PC-3 (cell line): ENCODE measurements at regions not wholly inside any gene's neighbourhood (a gene's known extent, or its start where the extent isn't known, plus 50 kb on each side); places are given as distances from the start of the nearest gene placed in this dataset.

Experiments
- ATAC-seq: fragments of 200-7000 bp; cut with Tn5 transposase; 2 replicates; pipeline ENCODE4 v1.9.1; 2020; ENCODE audit warnings: mild to moderate bottlenecking, moderate library complexity
- BruUV-seq: library from RNA; stranded (reverse); fragments of 400-500 nt; replicated peaks from 2 replicates; lab custom pipeline; 2021; lab: Mats Ljungman, UMichigan
- CTCF ChIA-PET: fragments of 300-600 bp; sonication (Branson Sonifier 250); formaldehyde crosslinking; loops from one replicate; lab custom pipeline; 2022; ENCODE audit warnings: antibody characterized with exemption; lab: Charles Lee
- POLR2A ChIA-PET: fragments of 300-600 bp; sonication (Branson Sonifier 250); formaldehyde crosslinking; loops from one replicate; lab custom pipeline; 2022; ENCODE audit warnings: antibody characterized with exemption; ENCODE audit not compliant: unreplicated experiment; lab: Charles Lee
- DNase-seq: peaks from one replicate; pipeline ENCODE4 v3.0.0-alpha.2; 2015
- H2AFZ ChIP-seq: fragments of 300-600 bp; sonication (generic); 2 replicates; pipeline ENCODE4 v1.6.0; 2016; ENCODE audit warnings: antibody characterized with exemption, low read length
- H3F3A ChIP-seq: fragments of 300-600 bp; sonication (generic); one replicate; pipeline ENCODE4 v1.6.0; 2017; ENCODE audit warnings: antibody characterized with exemption, low read length, control low read depth, mild to moderate bottlenecking; ENCODE audit not compliant: unreplicated experiment
- H3K27ac ChIP-seq: fragments of 300-600 bp; sonication (generic); 2 replicates; pipeline ENCODE4 v1.5.1; 2016; ENCODE audit warnings: mild to moderate bottlenecking, low read length
- H3K27me3 ChIP-seq: fragments of 300-600 bp; sonication (generic); 2 replicates; pipeline ENCODE4 v1.6.1; 2016; ENCODE audit warnings: low read length, mixed read lengths
- H3K36me3 ChIP-seq: fragments of 300-600 bp; sonication (generic); 2 replicates; pipeline ENCODE4 v1.6.1; 2016; ENCODE audit warnings: low read depth, mixed run types, low read length, mixed read lengths
- H3K4me1 ChIP-seq: fragments of 300-600 bp; sonication (generic); 2 replicates; pipeline ENCODE4 v1.5.1; 2016; ENCODE audit warnings: low read length; ENCODE audit not compliant: insufficient read depth
- H3K4me2 ChIP-seq: fragments of 300-600 bp; sonication (generic); 2 replicates; pipeline ENCODE4 v1.6.0; 2016; ENCODE audit warnings: low read length
- H3K4me3 ChIP-seq: fragments of 300-600 bp; sonication (generic); 2 replicates; pipeline ENCODE4 v1.5.1; 2016; ENCODE audit warnings: mild to moderate bottlenecking, low read length, mixed read lengths
- H3K79me2 ChIP-seq: fragments of 300-600 bp; sonication (generic); 2 replicates; pipeline ENCODE4 v1.6.1; 2017; ENCODE audit warnings: low read length, mixed read lengths
- H3K9ac ChIP-seq: fragments of 300-600 bp; sonication (generic); 2 replicates; pipeline ENCODE4 v1.6.0; 2016; ENCODE audit warnings: mild to moderate bottlenecking, low read length
- H3K9me2 ChIP-seq: fragments of 300-600 bp; sonication (generic); replicated peaks from 2 replicates; pipeline ENCODE4 v1.6.1; 2016; ENCODE audit warnings: mixed run types, low read length, mixed read lengths
- H3K9me3 ChIP-seq: fragments of 300-600 bp; sonication (generic); 2 replicates; pipeline ENCODE4 v1.6.1; 2016; ENCODE audit warnings: low read length, mixed read lengths
- H4K20me1 ChIP-seq: fragments of 300-600 bp; sonication (generic); 2 replicates; pipeline ENCODE4 v1.6.1; 2016; ENCODE audit warnings: low read length, mixed read lengths
- CTCF ChIP-seq: fragments of 300-600 bp; sonication (generic); conservative IDR thresholded peaks from 2 replicates; pipeline ENCODE4 v1.5.1; 2017; ENCODE audit warnings: antibody characterized with exemption, low read depth, mild to moderate bottlenecking, low read length
- EZH2 ChIP-seq: fragments of 300-600 bp; sonication (generic); IDR thresholded peaks from one replicate; pipeline ENCODE4 v1.6.1; 2017; ENCODE audit warnings: antibody characterized with exemption, mild to moderate bottlenecking, low read length; ENCODE audit not compliant: unreplicated experiment
- EZH2phosphoT487 ChIP-seq: fragments of 300-600 bp; sonication (generic); IDR thresholded peaks from 2 replicates; pipeline ENCODE4 v1.6.1; 2018; ENCODE audit warnings: mild to moderate bottlenecking, antibody characterized with exemption, low read length, borderline replicate concordance
- intact Hi-C: fragments of 100-400 bp; cut with micrococcal nuclease; formaldehyde crosslinking; loops from 2 replicates; pipeline ENCODE4 v1.9.0; 2023

GRCh38 chr4:158384414-158384813 is 137.3 kb upstream of the RXFP1 start:
- CTCF ChIA-PET, result no interaction called here
- no peaks in the 10 kb centered on the region for H3K4me1 ChIP-seq
- DNase-seq, result no peak
- POLR2A ChIA-PET, result no interaction called here
- H3K27ac ChIP-seq, result no peak overlapping the region
- no peak for TF ChIP-seq CTCF
- intact Hi-C loops, result no loop called here
- no peaks in the 10 kb centered on the region for H3K36me3 ChIP-seq
- no peak for ATAC-seq
- H3K4me3 ChIP-seq, result no peak overlapping the region
- H4K20me1 ChIP-seq, result no peaks in the 10 kb centered on the region
- H3K9ac ChIP-seq, result no peak overlapping the region
- H3K9me3 ChIP-seq, result no peaks in the 10 kb centered on the region
- no peaks in the 10 kb centered on the region for H3K9me2 ChIP-seq
- H3K4me2 ChIP-seq, result no peak overlapping the region
- H3K27me3 ChIP-seq, result no peaks in the 10 kb centered on the region
- BruUV-seq, result no TSS peak
- no peak overlapping the region for H2AFZ ChIP-seq
- no peaks in the 10 kb centered on the region for H3F3A ChIP-seq
- no peaks in the 10 kb centered on the region for H3K79me2 ChIP-seq

DNA sequence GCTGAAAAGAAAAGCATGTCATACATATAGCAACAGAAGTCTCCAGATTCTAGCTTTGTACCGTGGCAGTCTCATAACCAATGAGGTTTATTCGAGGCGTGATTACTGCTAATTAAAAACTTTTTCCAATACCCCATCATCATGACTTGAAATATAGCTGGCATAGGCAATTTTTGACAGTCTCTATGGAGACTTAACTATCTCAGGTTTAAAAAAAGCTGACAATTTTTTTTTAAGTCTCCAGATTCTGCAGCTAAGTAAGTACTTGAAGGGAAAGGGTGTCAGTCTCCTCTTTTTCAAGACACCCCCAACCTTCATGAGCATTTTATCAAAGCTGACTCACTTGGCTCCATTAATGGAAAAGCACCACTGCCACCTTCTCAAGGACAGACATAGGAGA is 126.3 kb upstream of the RXFP1 start:
- no TSS peak for BruUV-seq
- intact Hi-C loops, result no loop called here
- DNase-seq (no peak), ATAC-seq (no peak)
- Histone ChIP-seq H3K36me3 (no peaks in the 10 kb centered on the region), H2AFZ (no peak overlapping the region), H4K20me1 (no peaks in the 10 kb centered on the region), H3K4me2 (no peak overlapping the region), H3K79me2 (no peaks in the 10 kb centered on the region), H3K9me2 (no peaks in the 10 kb centered on the region), H3K27me3 (no peaks in the 10 kb centered on the region), H3K9ac (no peak overlapping the region), H3F3A (no peaks in the 10 kb centered on the region), H3K4me1 (no peaks in the 10 kb centered on the region), H3K4me3 (no peak overlapping the region), H3K9me3 (no peaks in the 10 kb centered on the region), H3K27ac (no peak overlapping the region)
- ChIA-PET POLR2A (no interaction called here), CTCF (no interaction called here)
- TF ChIP-seq EZH2phosphoT487, result no peak
- TF ChIP-seq CTCF, result no peak
- TF ChIP-seq EZH2, result no peak

DNA sequence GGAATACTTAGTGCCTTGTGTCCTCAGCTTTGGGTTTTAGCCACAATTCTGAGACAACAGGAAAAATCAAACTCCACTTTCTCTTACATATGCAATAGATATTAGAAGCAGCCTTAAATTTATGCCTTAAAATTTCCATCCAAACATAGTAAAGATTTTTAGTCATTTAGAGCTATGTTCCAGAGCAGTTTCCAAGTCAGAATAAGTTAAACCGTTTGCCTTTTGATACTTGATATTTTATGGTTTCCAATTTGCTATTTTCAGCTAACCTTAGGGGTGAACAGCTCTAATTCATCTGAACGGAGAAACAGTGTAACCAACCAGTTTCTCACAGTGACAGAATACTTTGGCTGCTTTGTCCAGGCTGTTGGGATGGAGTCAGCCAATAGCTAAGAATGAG is 125.8 kb upstream of the RXFP1 start:
- no peak overlapping the region for H2AFZ ChIP-seq
- ATAC-seq (no peak), DNase-seq (no peak)
- BruUV-seq, result no TSS peak
- H3K4me1 ChIP-seq, result no peaks in the 10 kb centered on the region
- H3K27me3 ChIP-seq, result no peaks in the 10 kb centered on the region
- ChIA-PET POLR2A (no interaction called here), CTCF (no interaction called here)
- H3K9ac ChIP-seq, result no peak overlapping the region
- no peaks in the 10 kb centered on the region for H3K9me3 ChIP-seq
- no peak overlapping the region for H3K27ac ChIP-seq
- no peak for TF ChIP-seq EZH2phosphoT487
- TF ChIP-seq EZH2, result no peak
- no peak for TF ChIP-seq CTCF
- H3F3A ChIP-seq, result no peaks in the 10 kb centered on the region
- H3K4me3 ChIP-seq, result no peak overlapping the region
- H4K20me1 ChIP-seq, result no peaks in the 10 kb centered on the region
- H3K9me2 ChIP-seq, result no peaks in the 10 kb centered on the region
- no peaks in the 10 kb centered on the region for H3K79me2 ChIP-seq
- H3K4me2 ChIP-seq, result no peak overlapping the region
- intact Hi-C loops, result no loop called here
- H3K36me3 ChIP-seq, result no peaks in the 10 kb centered on the region
